DOHH2 (cell line): ENCODE measurements at regions not wholly inside any gene's neighbourhood (a gene's known extent, or its start where the extent isn't known, plus 50 kb on each side); places are given as distances from the start of the nearest gene placed in this dataset.

Source experiments
- H3F3A ChIP-seq: fragments of 200-600 bp; sonication (generic), shearing (Covaris generic); 2 replicates; pipeline ENCODE4 v1.6.0; 2016; ENCODE audit warnings: antibody characterized with exemption, mild to moderate bottlenecking; ENCODE audit not compliant: control insufficient read depth, insufficient read depth
- H3K27ac ChIP-seq: fragments of 200-600 bp; sonication (generic); 2 replicates; pipeline ENCODE4 v1.5.1; 2014; ENCODE audit warnings: low read depth, mild to moderate bottlenecking, low read length, moderate library complexity
- H3K27me3 ChIP-seq: fragments of 200-600 bp; sonication (generic); 2 replicates; pipeline ENCODE4 v1.6.1; 2014; ENCODE audit warnings: mild to moderate bottlenecking, low read length, mixed read lengths; ENCODE audit not compliant: control insufficient read depth
- H3K36me3 ChIP-seq: fragments of 200-600 bp; sonication (generic); 2 replicates; pipeline ENCODE4 v1.6.1; 2014; ENCODE audit warnings: mild to moderate bottlenecking, low read length, moderate library complexity, mixed read lengths; ENCODE audit not compliant: control insufficient read depth
- H3K4me1 ChIP-seq: fragments of 200-600 bp; sonication (generic); 2 replicates; pipeline ENCODE4 v1.6.1; 2014; ENCODE audit warnings: mild to moderate bottlenecking, low read length, mixed read lengths; ENCODE audit not compliant: control insufficient read depth
- H3K4me2 ChIP-seq: fragments of 200-600 bp; sonication (generic); 2 replicates; pipeline ENCODE4 v1.6.0; 2014; ENCODE audit warnings: mild to moderate bottlenecking, low read length, moderate library complexity
- H3K4me3 ChIP-seq: fragments of 200-600 bp; sonication (generic); 2 replicates; pipeline ENCODE4 v1.5.1; 2014; ENCODE audit warnings: mild to moderate bottlenecking, low read length, mixed read lengths
- H3K79me2 ChIP-seq: fragments of 200-600 bp; sonication (generic); 2 replicates; pipeline ENCODE4 v1.6.1; 2014; ENCODE audit warnings: mild to moderate bottlenecking, low read length, mixed read lengths; ENCODE audit not compliant: control insufficient read depth
- H3K9me2 ChIP-seq: fragments of 200-600 bp; sonication (generic); replicated peaks from 2 replicates; pipeline ENCODE4 v1.6.1; 2014; ENCODE audit warnings: mild to moderate bottlenecking, low read length, mixed read lengths; ENCODE audit not compliant: control insufficient read depth
- H3K9me3 ChIP-seq: fragments of 200-600 bp; sonication (generic); 2 replicates; pipeline ENCODE4 v1.6.1; 2014; ENCODE audit warnings: antibody characterized with exemption, low read length, mixed read lengths; ENCODE audit not compliant: control insufficient read depth, insufficient read depth
- H4K20me1 ChIP-seq: fragments of 200-600 bp; sonication (generic); 2 replicates; pipeline ENCODE4 v1.6.0; 2014; ENCODE audit warnings: low read depth, mild to moderate bottlenecking, antibody characterized with exemption, low read length, moderate library complexity; ENCODE audit not compliant: control insufficient read depth, insufficient read depth
- CTCF ChIP-seq: fragments of 200-600 bp; sonication (generic); IDR thresholded peaks from one replicate; pipeline ENCODE4 v1.5.1; 2014; ENCODE audit warnings: antibody characterized with exemption, mild to moderate bottlenecking, low read depth, low read length; ENCODE audit not compliant: poor library complexity, severe bottlenecking
- EZH2phosphoT487 ChIP-seq: fragments of 200-600 bp; sonication (generic); IDR thresholded peaks from 2 replicates; pipeline ENCODE4 v1.6.1; 2017; ENCODE audit warnings: borderline replicate concordance, mild to moderate bottlenecking, antibody characterized with exemption, low read length, moderate library complexity, mixed read lengths

- H3K27ac ChIP-seq: no peak overlapping the region
Observed at GRCh38 chr9:21750021-21750735, 52.3 kb upstream of the MTAP start.

GRCh38 chr9:21751998-21752397 is 50.4 kb upstream of the MTAP start:
- Histone ChIP-seq H3F3A (no peaks in the 10 kb centered on the region), H3K36me3 (no peaks in the 10 kb centered on the region), H3K27me3 (no peaks in the 10 kb centered on the region), H3K9me2 (no peaks in the 10 kb centered on the region), H4K20me1 (no peaks in the 10 kb centered on the region), H3K4me1 (no peaks in the 10 kb centered on the region), H3K9me3 (no peaks in the 10 kb centered on the region), H3K4me3 (no peak overlapping the region), H3K79me2 (no peaks in the 10 kb centered on the region), H3K27ac (no peak overlapping the region), H3K4me2 (no peak overlapping the region)
- no peak for TF ChIP-seq EZH2phosphoT487
- TF ChIP-seq CTCF: no peak

More at GRCh38 chr9:21750021-21750735, 52.3 kb upstream of the MTAP start:
- H3K9me3 ChIP-seq: no peaks in the 10 kb centered on the region
- no peaks in the 10 kb centered on the region for H3F3A ChIP-seq
- H3K79me2 ChIP-seq: no peaks in the 10 kb centered on the region
- no peak overlapping the region for H3K4me3 ChIP-seq
- H3K9me2 ChIP-seq: no peaks in the 10 kb centered on the region
- no peaks in the 10 kb centered on the region for H3K27me3 ChIP-seq
- H3K4me1 ChIP-seq: no peaks in the 10 kb centered on the region
- H4K20me1 ChIP-seq: no peaks in the 10 kb centered on the region
- H3K36me3 ChIP-seq: no peaks in the 10 kb centered on the region
- H3K4me2 ChIP-seq: no peak overlapping the region
- TF ChIP-seq EZH2phosphoT487 (no peak), CTCF (no peak)
